GM10266 (cell line): ENCODE measurements at regions not wholly inside any gene's neighbourhood (a gene's known extent, or its start where the extent isn't known, plus 50 kb on each side); places are given as distances from the start of the nearest gene placed in this dataset.
"Not testable (repeated sequence)": the region's sequence is repeated elsewhere in the genome, so short reads cannot be mapped to it uniquely, and the experiment has no call there.

ENCODE experiments used
- DNase-seq: peaks from one replicate; pipeline ENCODE4 v3.0.0; 2012; ENCODE audit errors: extremely low spot score
- CTCF ChIP-seq: IDR thresholded peaks from 2 replicates; pipeline ENCODE4 v1.5.1; 2012; ENCODE audit warnings: mild to moderate bottlenecking, low read depth; ENCODE audit not compliant: control insufficient read depth, insufficient read depth; ENCODE audit errors: missing control alignments

GRCh38 chr1:47533793-47534328 is 96.0 kb downstream of the FOXD2 start:
- DNase-seq: no peak
- TF ChIP-seq CTCF: no peak

- no peak for TF ChIP-seq CTCF
- no peak for DNase-seq
Measured at GRCh38 chr1:47534436-47534835, 96.6 kb downstream of the FOXD2 start.

- no peak for TF ChIP-seq CTCF
- DNase-seq: no peak
Measured at GRCh38 chr1:47536646-47537118, 98.8 kb downstream of the FOXD2 start.

- TF ChIP-seq CTCF: no peak
Measured at GRCh38 chr1:47537268-47537667, 99.4 kb downstream of the FOXD2 start.

GRCh38 chr1:47537966-47538365 is 100.1 kb downstream of the FOXD2 start:
- no peak for DNase-seq
- no peak for TF ChIP-seq CTCF

More at GRCh38 chr1:47537268-47537667, 99.4 kb downstream of the FOXD2 start:
- DNase-seq: no peak

GRCh38 chr1:47538530-47538929 is 100.7 kb downstream of the FOXD2 start:
- not testable (repeated sequence) for DNase-seq

GRCh38 chr1:47541705-47542104 is 103.9 kb downstream of the FOXD2 start:
- not testable (repeated sequence) for DNase-seq

- DNase-seq: not testable (repeated sequence)
Measured at GRCh38 chr1:47543089-47543488, 105.2 kb downstream of the FOXD2 start.

GRCh38 chr1:47545912-47546483 is 108.2 kb downstream of the FOXD2 start:
- no peak for TF ChIP-seq CTCF
- no peak for DNase-seq
